CD4-positive, alpha-beta T cell treated with Interleukin-4 for 1 hour (primary cell): ENCODE measurements at regions not wholly inside any gene's neighbourhood (a gene's known extent, or its start where the extent isn't known, plus 50 kb on each side); places are given as distances from the start of the nearest gene placed in this dataset.

Experiments
- DNase-seq, 2 donors: peaks; one replicate each; pipeline ENCODE4 v3.0.0-alpha.2; 2020 to 2022

GRCh38 chr2:2706306-2706705 lies 375.2 kb upstream of the MYT1L start:
- DNase-seq: no peak

- DNase-seq: no peak
Observed at GRCh38 chr2:2705871-2706270, 374.8 kb upstream of the MYT1L start.

- DNase-seq: peak in 1 of 2 donors; percentile 19
Observed at GRCh38 chr2:2704428-2705090, 373.5 kb upstream of the MYT1L start.

GRCh38 chr2:2703762-2704427 lies 372.8 kb upstream of the MYT1L start:
- no peak for DNase-seq

- DNase-seq: no peak
Observed at GRCh38 chr2:2703172-2703571, 372.1 kb upstream of the MYT1L start.

- DNase-seq: no peak
Observed at GRCh38 chr2:2702385-2702784, 371.3 kb upstream of the MYT1L start.

GRCh38 chr2:2701813-2702212 lies 370.7 kb upstream of the MYT1L start:
- no peak for DNase-seq

- no peak for DNase-seq
Observed at GRCh38 chr2:2701176-2701781, 370.2 kb upstream of the MYT1L start.

- no peak for DNase-seq
Observed at GRCh38 chr2:2699121-2699505, 368.0 kb upstream of the MYT1L start.

- no peak for DNase-seq
Observed at GRCh38 chr2:2698182-2699120, 367.4 kb upstream of the MYT1L start.

GRCh38 chr2:2696733-2697455 lies 365.8 kb upstream of the MYT1L start:
- no peak for DNase-seq

GRCh38 chr2:2696325-2696724 lies 365.2 kb upstream of the MYT1L start:
- DNase-seq: no peak

GRCh38 chr2:2694746-2695145 lies 363.7 kb upstream of the MYT1L start:
- DNase-seq: no peak

- no peak for DNase-seq
Observed at GRCh38 chr2:2692599-2693389, 361.7 kb upstream of the MYT1L start.

- DNase-seq: no peak
Observed at GRCh38 chr2:2691419-2691818, 360.3 kb upstream of the MYT1L start.

- no peak for DNase-seq
Observed at GRCh38 chr2:2690985-2691384, 359.9 kb upstream of the MYT1L start.

- no peak for DNase-seq
Observed at GRCh38 chr2:2689306-2689705, 358.2 kb upstream of the MYT1L start.

- no peak for DNase-seq
Observed at GRCh38 chr2:2688254-2688653, 357.2 kb upstream of the MYT1L start.

- no peak for DNase-seq
Observed at GRCh38 chr2:2687745-2688144, 356.7 kb upstream of the MYT1L start.

- peak in 1 of 2 donors; percentile 9 for DNase-seq
Observed at GRCh38 chr2:2686222-2686621, 355.1 kb upstream of the MYT1L start.

- DNase-seq: no peak
Observed at GRCh38 chr2:2683606-2684224, 352.6 kb upstream of the MYT1L start.
